AG09309 (cell line): ENCODE measurements at regions not wholly inside any gene's neighbourhood (a gene's known extent, or its start where the extent isn't known, plus 50 kb on each side); places are given as distances from the start of the nearest gene placed in this dataset.

ENCODE experiments used
- DNase-seq: peaks from one replicate; pipeline ENCODE4 v3.0.0-alpha.2; 2010; ENCODE audit warnings: low read depth
- H3K4me3 ChIP-seq: 2 replicates; pipeline ENCODE4 v1.5.1; 2011; ENCODE audit warnings: mild to moderate bottlenecking, low read depth, low read length, moderate library complexity; ENCODE audit not compliant: control insufficient read depth
- CTCF ChIP-seq: IDR thresholded peaks from 2 replicates; pipeline ENCODE4 v1.5.1; 2011; ENCODE audit warnings: mild to moderate bottlenecking, low read depth, low read length, inconsistent platforms; ENCODE audit not compliant: insufficient read depth, control insufficient read depth; ENCODE audit errors: missing control alignments

- DNase-seq: no peak
- peak; percentile 77 for TF ChIP-seq CTCF
- no peak overlapping the region for H3K4me3 ChIP-seq
Measured at GRCh38 chr10:53601260-53601875, 828.8 kb upstream of the MBL2 start.

GRCh38 chr10:53598914-53599313, 826.3 kb upstream of the MBL2 start:
- no peak for DNase-seq
- no peak overlapping the region for H3K4me3 ChIP-seq
- no peak for TF ChIP-seq CTCF

- no peak for DNase-seq
- no peak overlapping the region for H3K4me3 ChIP-seq
- no peak for TF ChIP-seq CTCF
Measured at GRCh38 chr10:53597835-53598251, 825.3 kb upstream of the MBL2 start.

GRCh38 chr10:53580465-53580864, 807.9 kb upstream of the MBL2 start:
- H3K4me3 ChIP-seq: no peak overlapping the region
- TF ChIP-seq CTCF: no peak
- DNase-seq: no peak

- H3K4me3 ChIP-seq: no peak overlapping the region
- TF ChIP-seq CTCF: no peak
- no peak for DNase-seq
Measured at GRCh38 chr10:53579773-53580172, 807.2 kb upstream of the MBL2 start.

GRCh38 chr10:53574024-53574423, 801.4 kb upstream of the MBL2 start:
- H3K4me3 ChIP-seq: no peak overlapping the region
- DNase-seq: no peak
- TF ChIP-seq CTCF: no peak

GRCh38 chr10:53573498-53573897, 800.9 kb upstream of the MBL2 start:
- H3K4me3 ChIP-seq: no peak overlapping the region
- no peak for TF ChIP-seq CTCF
- DNase-seq: no peak
